CD4-positive, alpha-beta T cell (primary cell): ENCODE measurements at regions not wholly inside any gene's neighbourhood (a gene's known extent, or its start where the extent isn't known, plus 50 kb on each side); places are given as distances from the start of the nearest gene placed in this dataset.

ENCODE experiments used
- ATAC-seq: fragments of 200-7000 bp; cut with Tn5 transposase; one replicate; pipeline ENCODE4 v1.10.0; 2022; ENCODE audit warnings: mild to moderate bottlenecking; ENCODE audit not compliant: poor library complexity
- CTCF ChIA-PET: fragments of 350-600 bp; sonication (Branson Sonifier 250); formaldehyde crosslinking; loops from one replicate; lab custom pipeline; 2021; ENCODE audit warnings: antibody characterized with exemption, inconsistent platforms; lab: Charles Lee
- POLR2A ChIA-PET: fragments of 350-600 bp; sonication (Branson Sonifier 250); formaldehyde crosslinking; loops from one replicate; lab custom pipeline; 2021; ENCODE audit warnings: antibody characterized with exemption, inconsistent platforms; lab: Charles Lee
- DNase-seq, 14 experiments: peaks; one replicate each; pipeline ENCODE4 v3.0.0-alpha.2; 2013 to 2020; ENCODE audit warnings: mixed read lengths in 2 of 14
- H3K27ac ChIP-seq, 2 donors: one replicate each; pipeline versions ENCODE4 v1.5.1 to v1.7.0; 2013; ENCODE audit warnings: low read length in 2 of 2, low read depth in 1 of 2, mild to moderate bottlenecking in 1 of 2
- H3K27me3 ChIP-seq, 2 experiments: 1 replicate in 1 of 2; 2 replicates in 1 of 2; pipeline versions ENCODE4 v1.6.1 to v1.7.0; 2013; ENCODE audit warnings: low read length in 2 of 2, control low read depth in 1 of 2, mild to moderate bottlenecking in 1 of 2, moderate library complexity in 1 of 2; ENCODE audit not compliant: insufficient read depth in 2 of 2, control insufficient read depth in 1 of 2
- H3K36me3 ChIP-seq: one replicate; pipeline ENCODE4 v1.6.1; 2013; ENCODE audit warnings: low read length, control low read depth; ENCODE audit not compliant: insufficient read depth
- H3K4me1 ChIP-seq: one replicate; pipeline ENCODE4 v1.6.1; 2013; ENCODE audit warnings: low read length, control low read depth; ENCODE audit not compliant: insufficient read depth
- H3K4me3 ChIP-seq: one replicate; pipeline ENCODE4 v1.5.1; 2013; ENCODE audit warnings: mild to moderate bottlenecking, low read length, moderate library complexity
- H3K9me3 ChIP-seq, 2 experiments: 1 replicate in 1 of 2; 2 replicates in 1 of 2; pipeline versions ENCODE4 v1.6.1 to v1.7.0; 2013; ENCODE audit warnings: low read length in 2 of 2, mild to moderate bottlenecking in 2 of 2, control low read depth in 1 of 2, moderate library complexity in 1 of 2; ENCODE audit not compliant: control insufficient read depth in 1 of 2, insufficient read depth in 1 of 2
- H3K27ac Mint-ChIP-seq: one replicate; pipeline ENCODE4 v1.8.0; 2020; ENCODE audit warnings: mixed read lengths
- H3K27me3 Mint-ChIP-seq: one replicate; pipeline ENCODE4 v1.8.0; 2021; ENCODE audit warnings: mixed read lengths
- H3K36me3 Mint-ChIP-seq: one replicate; pipeline ENCODE4 v1.8.0; 2021; ENCODE audit warnings: low read depth, mixed read lengths
- H3K4me1 Mint-ChIP-seq: one replicate; pipeline ENCODE4 v1.8.0; 2021; ENCODE audit warnings: low read depth, mixed read lengths
- H3K4me3 Mint-ChIP-seq: one replicate; pipeline ENCODE4 v1.8.0; 2020; ENCODE audit warnings: mild to moderate bottlenecking, mixed read lengths
- H3K9me3 Mint-ChIP-seq: one replicate; pipeline ENCODE4 v1.8.0; 2020; ENCODE audit warnings: mixed read lengths
- CTCF ChIP-seq: fragments of 200-600 bp; IDR thresholded peaks from one replicate; pipeline ENCODE4 v1.8.0; 2022; ENCODE audit warnings: antibody characterized with exemption, mild to moderate bottlenecking
- intact Hi-C, 2 experiments: fragments of 100-400 bp; cut with DNase I in 1 of 2; cut with micrococcal nuclease in 1 of 2; formaldehyde crosslinking; loops; one replicate each; pipeline versions ENCODE4 v1.15.1 to v1.9.0; 2023 to 2025; cut with DNase I, micrococcal nuclease

DNA sequence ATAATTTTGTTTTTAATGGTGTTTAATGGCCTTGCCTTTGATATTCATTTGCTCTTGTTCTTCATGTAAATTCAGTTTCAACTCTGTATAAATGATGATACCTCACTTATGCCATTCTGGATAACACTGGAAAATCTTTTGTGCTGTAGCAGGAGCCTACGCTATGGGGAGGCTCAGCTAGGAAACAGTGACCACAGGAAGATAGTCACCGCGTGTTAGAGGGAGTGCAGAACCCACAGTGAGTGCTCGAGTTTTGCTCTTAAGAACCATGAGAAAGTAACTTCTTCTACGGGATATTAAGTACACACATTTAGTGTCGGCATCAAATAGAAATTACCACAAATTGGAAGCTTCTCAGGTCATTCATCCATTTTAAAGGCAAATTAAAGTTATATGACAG is 143.9 kb downstream of the IRX2 start:
- no peaks in the 10 kb centered on the region for H3K36me3 Mint-ChIP-seq
- Histone ChIP-seq H3K4me1 (no peaks in the 10 kb centered on the region), H3K9me3 (peaks cover 0 to 27% of the 10 kb centered on the region in 2 experiments), H3K27ac (no peak overlapping the region), H3K27me3 (no peaks in the 10 kb centered on the region), H3K36me3 (no peaks in the 10 kb centered on the region), H3K4me3 (no peak overlapping the region)
- H3K4me3 Mint-ChIP-seq, result no peak overlapping the region
- no peak for ATAC-seq
- no peak overlapping the region for H3K27ac Mint-ChIP-seq
- ChIA-PET POLR2A (no interaction called here), CTCF (no interaction called here)
- DNase-seq, result no peak
- peaks cover 4% of the 10 kb centered on the region for H3K27me3 Mint-ChIP-seq
- intact Hi-C loops, result no loop called here
- peaks cover 3% of the 10 kb centered on the region for H3K9me3 Mint-ChIP-seq
- no peak for TF ChIP-seq CTCF
- no peaks in the 10 kb centered on the region for H3K4me1 Mint-ChIP-seq

- no peaks in the 10 kb centered on the region for H3K4me1 ChIP-seq
- no peak for TF ChIP-seq CTCF
- Mint-ChIP-seq H3K36me3 (no peaks in the 10 kb centered on the region), H3K9me3 (no peaks in the 10 kb centered on the region), H3K27ac (no peak overlapping the region), H3K4me1 (no peaks in the 10 kb centered on the region), H3K27me3 (peaks cover 4% of the 10 kb centered on the region), H3K4me3 (no peak overlapping the region)
- intact Hi-C loops, result no loop called here
- ChIA-PET POLR2A (no interaction called here), CTCF (no interaction called here)
- ATAC-seq (no peak), DNase-seq (no peak)
- no peaks in the 10 kb centered on the region for H3K27me3 ChIP-seq
- no peak overlapping the region for H3K4me3 ChIP-seq
- peaks cover 0 to 10% of the 10 kb centered on the region in 2 experiments for H3K9me3 ChIP-seq
- H3K27ac ChIP-seq, result no peak overlapping the region
- H3K36me3 ChIP-seq, result no peaks in the 10 kb centered on the region
Observed at GRCh38 chr5:2603272-2603575, 148.3 kb downstream of the IRX2 start.

DNA sequence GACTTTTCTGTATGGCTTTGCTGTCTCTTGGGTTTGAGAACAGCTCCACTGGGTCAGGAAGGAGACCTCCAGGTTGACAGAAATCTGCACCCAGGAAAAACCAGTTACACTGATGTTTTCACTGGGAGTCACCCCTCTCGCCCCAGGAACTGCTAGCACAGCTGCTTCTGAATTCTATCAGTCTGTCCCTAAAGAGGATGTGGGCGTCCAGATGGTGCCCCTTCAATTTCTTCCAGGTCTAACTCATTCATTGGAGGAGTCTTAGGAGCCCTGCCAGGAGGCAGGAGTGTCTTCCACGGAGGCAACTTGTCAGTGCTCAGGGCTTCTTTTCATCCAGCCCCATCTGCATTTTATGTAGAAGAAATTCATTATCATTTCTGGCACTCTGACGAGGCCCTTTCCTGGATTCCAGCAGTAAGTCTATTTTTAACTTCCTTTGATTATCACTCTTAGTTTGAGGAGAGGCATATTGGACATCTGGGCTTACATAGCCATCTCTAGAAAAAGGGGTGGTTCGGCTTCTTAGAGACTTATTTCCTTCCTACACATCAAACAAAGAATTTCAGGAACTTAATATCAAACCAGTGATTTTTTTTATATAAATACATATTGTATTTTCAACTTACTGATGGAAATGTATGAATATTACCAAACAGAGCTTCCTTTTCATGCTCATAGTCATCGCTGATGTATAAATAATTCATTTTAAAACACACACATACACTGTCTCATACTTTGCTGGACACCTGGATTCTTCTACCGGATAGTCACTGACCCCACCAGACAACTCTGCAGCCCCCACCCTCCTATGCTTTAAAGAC is 148.8 kb downstream of the IRX2 start:
- Histone ChIP-seq H3K9me3 (peaks cover 0 to 10% of the 10 kb centered on the region in 2 experiments), H3K4me1 (no peaks in the 10 kb centered on the region), H3K4me3 (no peak overlapping the region), H3K27me3 (no peaks in the 10 kb centered on the region), H3K36me3 (no peaks in the 10 kb centered on the region), H3K27ac (no peak overlapping the region)
- Mint-ChIP-seq H3K27ac (no peak overlapping the region), H3K36me3 (no peaks in the 10 kb centered on the region), H3K27me3 (peaks cover 3% of the 10 kb centered on the region), H3K9me3 (no peaks in the 10 kb centered on the region), H3K4me3 (no peak overlapping the region), H3K4me1 (no peaks in the 10 kb centered on the region)
- no peak for ATAC-seq
- TF ChIP-seq CTCF, result no peak
- POLR2A ChIA-PET, result no interaction called here
- intact Hi-C loops, result no loop called here
- DNase-seq, result no peak
- CTCF ChIA-PET, result no interaction called here
